ENCODE measurements at regions not wholly inside any gene's neighbourhood (a gene's known extent, or its start where the extent isn't known, plus 50 kb on each side); places are given as distances from the start of the nearest gene placed in this dataset.

- Histone ChIP-seq H3K27ac (no peak overlapping the region), H3K36me3 (no peaks in the 10 kb centered on the region), H3K27me3 (no peaks in the 10 kb centered on the region), H3K4me1 (no peaks in the 10 kb centered on the region), H3K9me3 (no peaks in the 10 kb centered on the region), H3K4me3 (no peak overlapping the region)
- intact Hi-C loops (cut with DNase I): no loop called here
- TF ChIP-seq POLR2AphosphoS5 (IDR thresholded peaks at IDR 0.05) (no peak), POLR2A (IDR thresholded peaks at IDR 0.05) (no peak), EP300 (IDR thresholded peaks at IDR 0.05) (no peak)
- TF ChIP-seq, protein P1, sequence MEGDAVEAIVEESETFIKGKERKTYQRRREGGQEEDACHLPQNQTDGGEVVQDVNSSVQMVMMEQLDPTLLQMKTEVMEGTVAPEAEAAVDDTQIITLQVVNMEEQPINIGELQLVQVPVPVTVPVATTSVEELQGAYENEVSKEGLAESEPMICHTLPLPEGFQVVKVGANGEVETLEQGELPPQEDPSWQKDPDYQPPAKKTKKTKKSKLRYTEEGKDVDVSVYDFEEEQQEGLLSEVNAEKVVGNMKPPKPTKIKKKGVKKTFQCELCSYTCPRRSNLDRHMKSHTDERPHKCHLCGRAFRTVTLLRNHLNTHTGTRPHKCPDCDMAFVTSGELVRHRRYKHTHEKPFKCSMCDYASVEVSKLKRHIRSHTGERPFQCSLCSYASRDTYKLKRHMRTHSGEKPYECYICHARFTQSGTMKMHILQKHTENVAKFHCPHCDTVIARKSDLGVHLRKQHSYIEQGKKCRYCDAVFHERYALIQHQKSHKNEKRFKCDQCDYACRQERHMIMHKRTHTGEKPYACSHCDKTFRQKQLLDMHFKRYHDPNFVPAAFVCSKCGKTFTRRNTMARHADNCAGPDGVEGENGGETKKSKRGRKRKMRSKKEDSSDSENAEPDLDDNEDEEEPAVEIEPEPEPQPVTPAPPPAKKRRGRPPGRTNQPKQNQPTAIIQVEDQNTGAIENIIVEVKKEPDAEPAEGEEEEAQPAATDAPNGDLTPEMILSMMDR (IDR thresholded peaks at IDR 0.05): no peak
- DNase-seq: no peak
- WGBS, 2 donors: 56 to 73% methylated on average over 3 of the region's 3 CpGs
Observed at GRCh38 chr7:21305455-21306235, 122.2 kb upstream of the SP4 start.

- Histone ChIP-seq H3K36me3 (no peaks in the 10 kb centered on the region), H3K27ac (no peak overlapping the region), H3K27me3 (no peaks in the 10 kb centered on the region), H3K4me1 (no peaks in the 10 kb centered on the region), H3K9me3 (no peaks in the 10 kb centered on the region), H3K4me3 (no peak overlapping the region)
- TF ChIP-seq EP300 (IDR thresholded peaks at IDR 0.05): no peak
- TF ChIP-seq, protein P1 (IDR thresholded peaks at IDR 0.05): no peak
- TF ChIP-seq POLR2AphosphoS5 (IDR thresholded peaks at IDR 0.05): no peak
- no peak for TF ChIP-seq POLR2A (IDR thresholded peaks at IDR 0.05)
- no peak for DNase-seq
- intact Hi-C loops (cut with DNase I): no loop called here
- 74 to 92% methylated on average over 2 of the region's 2 CpGs for WGBS, 2 donors
Observed at GRCh38 chr7:21314954-21315353, 112.9 kb upstream of the SP4 start.

GRCh38 chr7:21317966-21318915 lies 109.6 kb upstream of the SP4 start:
- Histone ChIP-seq H3K36me3 (no peaks in the 10 kb centered on the region), H3K27me3 (no peaks in the 10 kb centered on the region), H3K9me3 (no peaks in the 10 kb centered on the region), H3K4me3 (no peak overlapping the region), H3K4me1 (no peaks in the 10 kb centered on the region), H3K27ac (no peak overlapping the region)
- TF ChIP-seq, protein P1 (IDR thresholded peaks at IDR 0.05): no peak
- TF ChIP-seq EP300 (IDR thresholded peaks at IDR 0.05) (no peak), POLR2A (IDR thresholded peaks at IDR 0.05) (no peak), POLR2AphosphoS5 (IDR thresholded peaks at IDR 0.05) (no peak)
- DNase-seq: no peak
- 77% methylated on average over 6 of the region's 6 CpGs for WGBS, 2 donors
- intact Hi-C loops (cut with DNase I): no loop called here

- Histone ChIP-seq H3K9me3 (no peaks in the 10 kb centered on the region), H3K27me3 (no peaks in the 10 kb centered on the region), H3K4me1 (no peaks in the 10 kb centered on the region), H3K27ac (no peak overlapping the region), H3K4me3 (no peak overlapping the region), H3K36me3 (no peaks in the 10 kb centered on the region)
- DNase-seq: no peak
- WGBS, 2 donors: 81 to 92% methylated on average over 1 of the region's 1 CpG
- TF ChIP-seq EP300 (IDR thresholded peaks at IDR 0.05): no peak
- no peak for TF ChIP-seq POLR2A (IDR thresholded peaks at IDR 0.05)
- TF ChIP-seq POLR2AphosphoS5 (IDR thresholded peaks at IDR 0.05): no peak
- TF ChIP-seq, protein P1 (IDR thresholded peaks at IDR 0.05): no peak
- intact Hi-C loops (cut with DNase I): no loop called here
Observed at GRCh38 chr7:21318916-21319270, 109.0 kb upstream of the SP4 start.

Data from sigmoid colon (tissue), 6 donors.